ENCODE measurements at regions not wholly inside any gene's neighbourhood (a gene's known extent, or its start where the extent isn't known, plus 50 kb on each side); places are given as distances from the start of the nearest gene placed in this dataset.

DNA sequence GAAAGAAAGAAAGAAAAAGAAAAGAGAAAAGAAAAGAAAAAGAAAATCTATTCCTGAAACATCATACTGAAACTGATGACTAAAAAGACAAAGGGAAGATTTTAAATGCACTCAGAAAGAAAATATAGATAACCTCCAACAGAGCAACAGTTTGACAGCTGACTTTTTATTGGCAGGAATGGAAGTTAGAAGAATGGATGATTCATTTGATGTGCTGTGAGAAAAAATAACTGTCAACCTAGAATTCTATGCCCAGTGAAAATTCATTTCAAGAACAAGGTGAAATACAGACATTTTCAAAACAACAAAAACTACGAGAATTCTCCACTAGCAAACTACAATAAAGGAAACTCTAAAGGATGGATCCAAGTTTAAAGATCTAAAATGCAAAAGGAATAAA lies 50.5 kb upstream of the HSPA12A start:
- DNase-seq: no peak

- no peak for DNase-seq
Measured at GRCh38 chr10:116796469-116796868, 52.8 kb upstream of the ENO4 start.

- peak; percentile 52 to 61 for DNase-seq
Measured at GRCh38 chr10:116796910-116797513, 52.3 kb upstream of the ENO4 start.

DNA sequence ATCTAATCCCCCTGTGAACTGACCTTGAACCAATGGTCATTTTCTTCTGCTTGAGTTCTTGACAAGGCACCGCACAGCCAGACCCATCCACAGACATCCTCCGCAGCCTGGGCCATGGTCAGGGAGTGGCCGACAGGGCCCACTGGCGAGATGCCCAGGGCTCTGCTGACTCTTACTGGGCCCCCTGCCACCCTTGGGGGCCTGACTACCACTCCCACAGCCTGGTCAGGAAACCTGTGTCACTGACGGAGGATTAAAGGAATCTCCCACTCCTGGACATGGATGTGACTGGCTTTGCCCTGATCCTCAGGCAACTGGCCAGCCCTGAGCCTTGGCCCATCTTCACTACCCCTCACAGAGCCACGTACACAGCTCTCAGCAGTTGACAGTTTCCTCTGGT lies 50.4 kb upstream of the ENO4 start:
- no peak for DNase-seq
